Kasumi-1 (cell line): ENCODE measurements at regions not wholly inside any gene's neighbourhood (a gene's known extent, or its start where the extent isn't known, plus 50 kb on each side); places are given as distances from the start of the nearest gene placed in this dataset.

Source experiments
- DNase-seq, 2 experiments: peaks; one replicate each; lab custom pipeline; 2025; lab: John Stamatoyannopoulos, UW

DNA sequence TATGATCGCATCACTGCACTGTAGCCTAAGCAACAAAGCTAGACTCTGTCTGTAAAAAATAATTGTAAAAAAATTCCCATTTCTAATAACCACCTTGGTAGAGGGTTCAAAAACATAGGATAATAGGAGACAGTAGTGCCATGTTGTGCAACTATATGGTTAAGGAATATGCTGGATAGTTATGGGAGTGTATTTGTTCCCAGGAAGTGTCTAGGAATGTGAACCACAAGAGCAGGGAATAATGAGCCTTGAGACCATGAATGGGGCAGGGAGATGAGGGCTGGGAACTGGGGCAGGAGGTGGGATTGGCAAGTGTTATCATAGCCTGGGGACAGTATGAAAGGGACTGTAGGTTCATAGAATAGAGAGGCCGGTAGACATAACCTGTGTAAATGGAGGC lies 50.4 kb downstream of the RUSC2 start:
- DNase-seq = no peak

DNA sequence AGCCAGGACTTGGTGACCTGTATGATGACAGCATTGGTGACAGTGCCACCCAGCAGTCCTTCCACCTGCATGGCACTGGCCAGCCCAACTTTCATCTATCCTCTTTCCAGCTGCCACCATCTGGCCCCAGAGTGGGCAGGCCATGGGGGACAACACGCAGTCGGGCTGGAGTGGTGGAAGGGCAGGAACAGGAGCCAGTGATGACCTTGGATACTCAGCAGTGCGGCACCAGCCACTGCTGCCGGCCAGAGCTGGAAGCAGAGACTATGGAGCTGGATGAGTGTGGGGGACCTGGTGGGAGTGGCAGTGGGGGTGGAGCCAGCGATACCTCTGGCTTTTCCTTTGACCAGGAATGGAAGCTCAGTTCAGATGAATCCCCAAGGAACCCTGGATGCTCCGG lies 56.9 kb downstream of the RUSC2 start:
- DNase-seq = no peak

DNA sequence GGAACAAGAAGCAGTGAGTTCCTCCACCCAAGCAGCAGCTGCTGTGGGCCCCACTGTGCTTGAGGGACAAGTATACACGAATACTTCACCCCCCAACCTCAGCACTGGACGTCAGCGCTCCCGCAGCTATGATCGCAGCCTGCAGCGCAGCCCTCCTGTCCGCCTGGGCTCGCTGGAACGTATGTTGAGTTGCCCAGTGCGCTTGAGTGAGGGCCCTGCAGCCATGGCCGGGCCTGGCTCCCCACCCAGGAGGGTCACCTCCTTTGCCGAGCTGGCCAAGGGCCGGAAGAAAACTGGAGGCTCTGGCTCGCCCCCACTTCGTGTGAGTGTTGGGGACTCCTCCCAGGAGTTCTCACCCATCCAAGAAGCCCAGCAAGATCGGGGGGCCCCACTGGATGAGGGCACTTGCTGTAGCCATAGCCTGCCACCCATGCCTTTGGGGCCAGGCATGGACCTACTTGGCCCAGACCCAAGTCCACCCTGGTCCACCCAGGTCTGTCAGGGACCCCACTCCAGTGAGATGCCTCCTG lies 57.1 kb upstream of the TESK1 start:
- no peak for DNase-seq

DNA sequence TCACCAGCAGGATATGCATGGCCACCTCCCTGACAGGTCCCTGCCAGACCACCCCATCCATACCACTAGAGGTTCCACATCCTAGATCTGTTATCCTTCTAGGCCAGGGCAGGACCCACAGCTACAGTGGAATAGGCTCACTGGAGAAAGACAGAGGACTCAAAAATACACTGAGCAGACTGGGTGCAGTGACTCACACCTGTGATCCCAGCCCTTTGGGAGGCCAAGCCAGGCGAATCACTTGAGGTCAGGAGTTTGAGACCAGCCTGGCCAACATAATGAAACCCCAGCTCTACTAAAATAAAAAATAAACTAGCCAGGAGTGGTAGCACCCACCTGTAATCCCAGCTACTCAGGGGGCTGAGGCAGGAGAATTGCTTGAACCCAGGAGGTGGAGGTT lies 56.5 kb upstream of the TESK1 start:
- no peak for DNase-seq

DNA sequence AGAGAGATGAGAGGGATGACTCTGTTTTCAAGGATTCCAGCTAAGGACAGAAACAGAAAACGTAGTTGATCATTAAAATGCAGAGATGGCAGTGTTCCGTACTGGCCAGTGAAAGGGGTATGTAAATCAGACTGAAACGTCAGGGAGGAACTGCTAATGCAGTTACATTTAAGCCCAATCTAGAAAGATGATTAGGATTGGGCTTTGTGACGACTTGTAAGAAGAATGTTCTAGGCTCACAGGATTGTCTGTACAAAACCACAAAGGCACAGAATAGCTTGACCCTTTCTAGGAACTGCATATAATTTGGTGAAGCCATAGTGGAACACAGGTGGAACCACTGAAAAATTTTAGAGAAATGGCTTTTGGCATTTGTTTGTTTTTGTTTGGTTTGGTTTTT lies 55.6 kb upstream of the TESK1 start:
- DNase-seq = no peak

DNA sequence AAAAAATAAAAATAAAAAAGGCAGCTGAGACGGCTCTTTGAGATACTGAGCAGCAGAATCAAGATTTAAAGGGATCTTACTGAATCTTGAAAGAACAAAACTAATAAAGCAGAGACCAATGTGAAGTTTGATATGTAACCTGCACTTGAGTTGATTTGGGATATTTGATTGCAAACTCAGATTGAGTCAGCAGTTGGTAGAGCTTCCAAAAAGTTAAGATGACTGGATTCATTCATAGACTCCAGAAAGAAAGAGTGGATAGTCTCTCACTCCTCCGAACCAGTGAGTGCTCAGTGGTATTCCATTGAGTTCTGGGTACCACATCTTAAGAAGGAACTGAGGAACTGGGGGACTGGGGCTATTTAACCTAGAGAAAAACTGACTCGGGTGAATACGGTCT lies 52.7 kb upstream of the TESK1 start:
- no peak for DNase-seq

DNA sequence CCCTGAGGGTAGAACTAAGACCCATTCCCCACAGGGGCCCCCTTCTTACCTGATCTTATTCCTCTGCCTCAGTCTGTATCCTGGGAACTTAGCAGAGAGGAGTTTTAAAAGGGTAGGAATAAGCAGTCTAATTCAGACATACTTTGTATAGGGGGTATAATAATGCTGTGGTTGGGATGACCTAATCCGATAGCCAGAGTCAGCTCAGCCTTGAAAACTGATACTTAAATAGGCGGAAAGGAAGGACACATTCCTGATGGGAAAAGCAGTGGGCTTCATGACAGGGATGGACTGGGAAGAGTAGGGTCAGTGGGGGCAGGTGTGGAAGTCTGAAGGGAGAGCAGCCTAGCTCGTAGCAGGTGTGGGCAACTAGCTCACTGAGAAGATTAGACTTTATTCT lies 52.2 kb upstream of the TESK1 start:
- DNase-seq = no peak

DNA sequence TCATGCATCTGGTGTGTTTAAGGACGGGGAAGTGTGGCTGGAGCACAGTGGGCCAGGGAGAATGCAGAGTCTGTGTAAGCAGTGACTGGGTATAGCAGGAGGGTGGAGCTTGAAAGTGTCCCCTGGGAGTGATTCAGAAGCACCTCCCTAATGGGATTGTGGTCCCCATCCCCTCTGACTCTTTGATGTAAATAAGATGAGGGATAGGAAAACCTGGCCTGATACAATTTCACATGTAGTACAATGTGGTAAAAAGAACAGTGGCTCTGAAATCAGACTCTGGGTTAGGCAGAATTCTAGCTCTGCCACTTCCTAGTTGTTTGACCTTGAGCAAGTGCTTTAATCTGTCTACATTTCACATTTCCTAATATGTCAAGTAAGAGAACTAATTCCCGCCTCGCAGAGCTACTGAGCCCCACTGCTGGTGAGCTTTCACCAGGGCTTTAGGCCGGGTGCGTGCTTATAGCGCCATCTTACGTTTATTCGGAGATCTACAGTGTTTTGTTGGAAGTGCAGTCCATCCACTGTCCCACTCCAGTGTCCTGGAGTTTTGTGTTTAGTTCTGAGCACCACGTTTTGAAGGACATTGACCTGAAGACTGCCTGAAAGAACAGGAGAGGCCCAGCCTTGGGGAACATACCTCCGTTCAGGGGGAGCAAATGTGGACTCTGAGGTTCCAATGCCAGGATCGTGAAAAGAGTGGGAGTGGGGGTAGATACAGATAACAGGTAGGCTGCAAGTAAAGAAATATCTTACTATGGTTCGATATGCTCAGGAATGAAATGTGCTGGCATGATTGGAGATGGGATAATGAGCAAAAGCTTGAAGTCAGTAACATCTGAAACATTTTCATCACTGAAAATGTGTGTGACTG lies 51.2 kb upstream of the TESK1 start:
- peak; percentile 82 for DNase-seq

DNA sequence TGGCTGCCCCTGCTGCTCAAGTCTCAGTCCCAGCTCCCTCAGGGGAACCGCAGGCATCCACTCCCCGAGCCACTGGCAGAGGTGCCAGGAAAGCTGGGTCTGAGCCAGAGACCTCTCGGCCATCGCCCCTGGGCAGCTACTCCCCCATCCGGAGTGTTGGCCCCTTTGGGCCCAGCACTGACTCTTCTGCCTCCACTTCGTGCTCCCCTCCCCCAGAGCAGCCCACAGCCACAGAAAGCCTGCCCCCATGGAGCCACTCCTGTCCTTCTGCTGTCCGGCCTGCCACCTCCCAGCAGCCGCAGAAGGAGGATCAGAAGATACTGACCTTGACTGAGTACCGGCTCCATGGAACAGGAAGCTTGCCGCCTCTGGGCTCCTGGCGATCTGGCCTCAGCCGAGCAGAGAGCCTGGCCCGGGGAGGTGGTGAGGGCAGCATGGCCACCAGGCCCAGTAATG lies 49.8 kb upstream of the TESK1 start:
- no peak for DNase-seq
